MM.1S (cell line): ENCODE measurements at regions not wholly inside any gene's neighbourhood (a gene's known extent, or its start where the extent isn't known, plus 50 kb on each side); places are given as distances from the start of the nearest gene placed in this dataset.

ENCODE experiments used
- DNase-seq: peaks from one replicate; pipeline ENCODE4 v3.0.0-alpha.2; 2015
- H2AFZ ChIP-seq: fragments of 300-600 bp; sonication (generic); 2 replicates; pipeline ENCODE4 v1.6.0; 2016; ENCODE audit warnings: antibody characterized with exemption, low read length
- H3F3A ChIP-seq: fragments of 300-600 bp; sonication (generic); 2 replicates; pipeline ENCODE4 v1.6.1; 2016; ENCODE audit warnings: mild to moderate bottlenecking, antibody characterized with exemption, low read length, moderate library complexity, mixed read lengths; ENCODE audit not compliant: insufficient read depth
- H3K27ac ChIP-seq: fragments of 300-600 bp; sonication (generic); 2 replicates; pipeline ENCODE4 v1.5.1; 2016; ENCODE audit warnings: mild to moderate bottlenecking, low read length
- H3K27me3 ChIP-seq: fragments of 300-600 bp; sonication (generic); replicated peaks from 2 replicates; pipeline ENCODE4 v1.6.0; 2016; ENCODE audit warnings: low read length; ENCODE audit not compliant: insufficient read depth
- H3K36me3 ChIP-seq: fragments of 300-600 bp; sonication (generic); replicated peaks from 2 replicates; pipeline ENCODE4 v1.6.1; 2016; ENCODE audit warnings: mild to moderate bottlenecking, low read length, mixed read lengths; ENCODE audit not compliant: insufficient read depth
- H3K4me1 ChIP-seq: fragments of 300-600 bp; sonication (generic); 2 replicates; pipeline ENCODE4 v1.6.1; 2016; ENCODE audit warnings: low read length, mixed read lengths
- H3K4me2 ChIP-seq: fragments of 300-600 bp; sonication (generic); 2 replicates; pipeline ENCODE4 v1.6.0; 2016; ENCODE audit warnings: low read depth, low read length
- H3K4me3 ChIP-seq: fragments of 300-600 bp; sonication (generic); 2 replicates; pipeline ENCODE4 v1.5.1; 2016; ENCODE audit warnings: low read length, mixed read lengths
- H3K79me2 ChIP-seq: fragments of 300-600 bp; sonication (generic); 2 replicates; pipeline ENCODE4 v1.6.1; 2016; ENCODE audit warnings: mixed run types, low read length, mixed read lengths
- H3K9ac ChIP-seq: fragments of 300-600 bp; sonication (generic); 2 replicates; pipeline ENCODE4 v1.6.1; 2016; ENCODE audit warnings: low read length, mixed read lengths
- H3K9me2 ChIP-seq: fragments of 300-600 bp; sonication (generic); replicated peaks from 2 replicates; pipeline ENCODE4 v1.6.1; 2016; ENCODE audit warnings: mild to moderate bottlenecking, low read length, mixed read lengths; ENCODE audit not compliant: insufficient read depth
- H3K9me3 ChIP-seq: fragments of 300-600 bp; sonication (generic); replicated peaks from 2 replicates; pipeline ENCODE4 v1.6.1; 2016; ENCODE audit warnings: mild to moderate bottlenecking, low read length, mixed read lengths; ENCODE audit not compliant: insufficient read depth
- H4K20me1 ChIP-seq: fragments of 300-600 bp; sonication (generic); 2 replicates; pipeline ENCODE4 v1.6.1; 2016; ENCODE audit warnings: mild to moderate bottlenecking, low read length, moderate library complexity, mixed read lengths; ENCODE audit not compliant: insufficient read depth
- EZH2 ChIP-seq: fragments of 300-600 bp; sonication (generic); optimal IDR thresholded peaks from 2 replicates; pipeline ENCODE3; 2017; ENCODE audit warnings: low read depth, mild to moderate bottlenecking, antibody characterized with exemption, low read length, mixed read lengths
- EZH2phosphoT487 ChIP-seq: fragments of 300-600 bp; sonication (generic); IDR thresholded peaks from 2 replicates; pipeline ENCODE4 v1.6.1; 2018; ENCODE audit warnings: antibody characterized with exemption, low read length
- TF ChIP-seq, protein P1 (sequence below): fragments of 300-600 bp; sonication (generic); IDR thresholded peaks from 2 replicates; pipeline ENCODE4 v1.5.1; 2016; ENCODE audit warnings: antibody characterized with exemption, low read length, mixed read lengths

- H4K20me1 ChIP-seq: no peaks in the 10 kb centered on the region
- H3K9me2 ChIP-seq: no peaks in the 10 kb centered on the region
- no peaks in the 10 kb centered on the region for H3K79me2 ChIP-seq
- H3F3A ChIP-seq: no peaks in the 10 kb centered on the region
- no peak overlapping the region for H3K9ac ChIP-seq
- no peaks in the 10 kb centered on the region for H3K4me1 ChIP-seq
- H3K36me3 ChIP-seq: no peaks in the 10 kb centered on the region
- no peaks in the 10 kb centered on the region for H3K27me3 ChIP-seq
- H3K4me3 ChIP-seq: no peak overlapping the region
- H3K4me2 ChIP-seq: no peak overlapping the region
- TF ChIP-seq EZH2 (no peak), EZH2phosphoT487 (no peak)
- TF ChIP-seq, protein P1, sequence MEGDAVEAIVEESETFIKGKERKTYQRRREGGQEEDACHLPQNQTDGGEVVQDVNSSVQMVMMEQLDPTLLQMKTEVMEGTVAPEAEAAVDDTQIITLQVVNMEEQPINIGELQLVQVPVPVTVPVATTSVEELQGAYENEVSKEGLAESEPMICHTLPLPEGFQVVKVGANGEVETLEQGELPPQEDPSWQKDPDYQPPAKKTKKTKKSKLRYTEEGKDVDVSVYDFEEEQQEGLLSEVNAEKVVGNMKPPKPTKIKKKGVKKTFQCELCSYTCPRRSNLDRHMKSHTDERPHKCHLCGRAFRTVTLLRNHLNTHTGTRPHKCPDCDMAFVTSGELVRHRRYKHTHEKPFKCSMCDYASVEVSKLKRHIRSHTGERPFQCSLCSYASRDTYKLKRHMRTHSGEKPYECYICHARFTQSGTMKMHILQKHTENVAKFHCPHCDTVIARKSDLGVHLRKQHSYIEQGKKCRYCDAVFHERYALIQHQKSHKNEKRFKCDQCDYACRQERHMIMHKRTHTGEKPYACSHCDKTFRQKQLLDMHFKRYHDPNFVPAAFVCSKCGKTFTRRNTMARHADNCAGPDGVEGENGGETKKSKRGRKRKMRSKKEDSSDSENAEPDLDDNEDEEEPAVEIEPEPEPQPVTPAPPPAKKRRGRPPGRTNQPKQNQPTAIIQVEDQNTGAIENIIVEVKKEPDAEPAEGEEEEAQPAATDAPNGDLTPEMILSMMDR: no peak
- DNase-seq: no peak
- H2AFZ ChIP-seq: no peak overlapping the region
- no peaks in the 10 kb centered on the region for H3K9me3 ChIP-seq
- no peak overlapping the region for H3K27ac ChIP-seq
These were observed 50.5 kb upstream of the FAM9C start for GRCh38 chrX:13094828-13095341.

DNA sequence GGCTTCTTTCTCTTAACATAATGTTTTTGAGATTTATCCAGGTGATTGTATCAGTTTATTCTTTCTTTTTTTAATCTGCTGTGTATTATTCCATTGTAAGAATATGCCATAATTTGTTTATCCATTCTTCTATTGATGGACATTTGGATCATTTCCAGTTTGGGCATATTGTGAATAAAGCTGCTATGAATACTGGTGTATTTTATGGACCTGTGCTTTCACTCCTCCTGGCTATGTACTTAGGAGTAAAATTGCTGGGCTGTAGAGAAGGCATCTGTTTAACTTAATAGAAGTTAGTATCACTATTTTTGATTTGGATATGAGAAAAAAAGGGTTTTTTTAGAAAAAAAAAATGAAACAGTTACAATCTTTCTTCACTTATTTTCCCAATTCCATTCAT lies 50.0 kb upstream of the FAM9C start:
- Histone ChIP-seq H3K4me3 (no peak overlapping the region), H3K9me3 (no peaks in the 10 kb centered on the region), H3K36me3 (no peaks in the 10 kb centered on the region), H3K27me3 (no peaks in the 10 kb centered on the region), H3F3A (no peaks in the 10 kb centered on the region), H4K20me1 (no peaks in the 10 kb centered on the region), H3K9ac (no peak overlapping the region), H3K79me2 (no peaks in the 10 kb centered on the region), H2AFZ (no peak overlapping the region), H3K9me2 (no peaks in the 10 kb centered on the region), H3K4me2 (no peak overlapping the region), H3K4me1 (no peaks in the 10 kb centered on the region), H3K27ac (no peak overlapping the region)
- DNase-seq: no peak
- no peak for TF ChIP-seq EZH2phosphoT487
- no peak for TF ChIP-seq EZH2
